ENCODE measurements at regions not wholly inside any gene's neighbourhood (a gene's known extent, or its start where the extent isn't known, plus 50 kb on each side); places are given as distances from the start of the nearest gene placed in this dataset.

DNA sequence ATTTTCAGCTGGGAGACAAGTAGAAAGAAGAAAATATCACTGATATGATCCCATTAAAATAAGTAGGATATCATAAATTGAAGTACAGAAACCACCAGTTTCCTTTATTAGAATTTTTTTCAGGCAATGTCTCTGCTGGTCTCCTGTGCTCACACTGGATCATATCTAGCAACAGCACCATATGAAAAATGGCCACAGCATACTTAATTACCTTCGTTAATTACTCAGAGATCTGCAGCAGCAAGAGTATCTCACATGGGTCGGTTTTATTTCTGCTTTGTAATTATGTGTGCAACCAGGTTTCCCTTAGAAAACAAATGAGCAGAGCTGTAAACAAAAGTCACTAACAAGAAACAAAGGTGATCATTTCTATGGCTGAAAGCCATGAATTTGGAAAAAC is 287.9 kb downstream of the LRRIQ3 start:
- no CpG with 5 or more reads among the region's 2 CpGs for WGBS (ENCODE audit: insufficient coverage)
- no peaks in the 10 kb centered on the region for H3K4me1 ChIP-seq (ENCODE audit: control insufficient read depth, insufficient read depth, low read length)

DNA sequence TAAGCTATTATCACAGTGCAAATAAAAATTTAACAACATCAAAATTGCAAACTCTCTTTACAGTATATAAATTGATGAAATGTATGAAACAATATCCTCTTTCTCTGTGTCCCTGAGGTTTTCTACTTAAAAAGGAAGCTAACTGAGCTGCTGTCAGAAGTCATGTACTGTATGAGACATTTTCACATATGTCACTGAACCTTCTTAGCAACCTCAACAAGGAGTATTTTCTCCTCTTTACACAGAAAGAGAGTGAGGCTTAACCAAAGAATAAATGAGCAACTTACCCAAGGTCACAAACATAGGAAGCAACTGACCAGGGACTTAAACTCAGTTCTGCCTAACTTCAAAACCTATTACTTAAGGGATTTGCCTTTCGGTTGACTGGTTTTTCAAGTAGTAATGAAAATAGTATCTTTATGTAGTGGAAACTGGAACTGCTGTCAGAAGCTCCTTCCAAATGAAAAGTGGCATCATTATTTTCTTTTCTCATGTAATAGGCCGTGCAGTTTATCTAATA is 288.9 kb downstream of the LRRIQ3 start:
- Histone ChIP-seq H3K4me1 (ENCODE audit: control insufficient read depth, insufficient read depth, low read length) (no peaks in the 10 kb centered on the region), H3K36me3 (ENCODE audit: control insufficient read depth, insufficient read depth, low read length) (no peaks in the 10 kb centered on the region), H3K27ac (ENCODE audit: low read depth, low read length) (no peak overlapping the region), H3K4me3 (ENCODE audit: low read depth, low read length) (no peak overlapping the region), H3K27me3 (ENCODE audit: control insufficient read depth, insufficient read depth, low read length) (no peaks in the 10 kb centered on the region), H3K9me3 (ENCODE audit: control insufficient read depth, insufficient read depth, low read length) (no peaks in the 10 kb centered on the region)
- no peak for DNase-seq (ENCODE audit: low read depth in 4 of 6, low spot score in 6 of 6)
- WGBS (ENCODE audit: insufficient coverage) = no CpG with 5 or more reads among the region's 2 CpGs

More for the DNA sequence above, 287.9 kb downstream of the LRRIQ3 start:
- H3K36me3 ChIP-seq (ENCODE audit: control insufficient read depth, insufficient read depth, low read length) = no peaks in the 10 kb centered on the region
- H3K4me3 ChIP-seq (ENCODE audit: low read depth, low read length) = no peak overlapping the region
- H3K27me3 ChIP-seq (ENCODE audit: control insufficient read depth, insufficient read depth, low read length) = no peaks in the 10 kb centered on the region
- H3K27ac ChIP-seq (ENCODE audit: low read depth, low read length) = no peak overlapping the region
- no peaks in the 10 kb centered on the region for H3K9me3 ChIP-seq (ENCODE audit: control insufficient read depth, insufficient read depth, low read length)
- DNase-seq (ENCODE audit: low read depth in 4 of 6, low spot score in 6 of 6) = peak in 1 of 6 donors; percentile 78

DNA sequence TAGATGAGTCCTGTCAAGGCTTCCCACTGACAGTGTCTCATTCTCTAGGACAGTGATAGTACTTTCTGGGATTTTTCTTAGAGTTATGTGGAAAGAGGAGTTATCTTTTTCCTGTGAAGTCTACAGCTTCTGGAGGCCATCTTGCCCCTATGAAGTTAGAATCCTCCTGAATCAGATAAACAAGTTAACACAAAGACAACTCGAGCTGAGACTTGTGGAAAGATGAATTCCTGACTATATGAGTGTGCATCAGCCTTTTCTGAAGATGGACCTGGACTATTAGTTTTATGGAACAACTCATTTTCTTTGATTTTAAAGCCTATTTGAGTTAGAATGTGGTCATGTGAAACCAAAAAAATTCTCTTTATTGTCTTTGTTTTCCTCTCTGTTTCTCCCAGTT is 290.9 kb downstream of the LRRIQ3 start:
- Histone ChIP-seq H3K4me3 (ENCODE audit: low read depth, low read length) (no peak overlapping the region), H3K27ac (ENCODE audit: low read depth, low read length) (no peak overlapping the region), H3K9me3 (ENCODE audit: control insufficient read depth, insufficient read depth, low read length) (no peaks in the 10 kb centered on the region), H3K27me3 (ENCODE audit: control insufficient read depth, insufficient read depth, low read length) (no peaks in the 10 kb centered on the region), H3K36me3 (ENCODE audit: control insufficient read depth, insufficient read depth, low read length) (no peaks in the 10 kb centered on the region), H3K4me1 (ENCODE audit: control insufficient read depth, insufficient read depth, low read length) (no peaks in the 10 kb centered on the region)
- no peak for DNase-seq (ENCODE audit: low read depth in 4 of 6, low spot score in 6 of 6)
- no CpG with 5 or more reads among the region's 1 CpG for WGBS (ENCODE audit: insufficient coverage)

DNA sequence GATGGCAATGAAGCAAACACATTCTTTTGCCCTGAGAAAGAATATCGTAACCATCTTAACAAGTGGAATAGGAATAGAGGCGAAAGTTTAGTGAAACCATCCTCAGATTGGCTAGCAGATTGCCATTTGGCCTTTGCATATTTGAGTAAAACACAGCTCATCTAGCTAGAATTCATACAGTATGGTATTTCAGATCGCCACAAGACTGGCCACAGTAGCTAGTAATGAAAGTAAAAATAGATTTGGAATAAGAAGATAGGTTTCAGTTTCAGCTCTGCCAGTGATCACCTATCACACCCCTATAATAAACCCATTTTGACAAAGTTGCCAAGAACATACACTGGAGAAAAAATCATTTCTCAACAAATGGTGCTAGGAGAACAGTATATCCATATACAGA is 294.9 kb downstream of the LRRIQ3 start:
- 100% methylated on average over 2 of the region's 3 CpGs for WGBS (ENCODE audit: insufficient coverage)

DNA sequence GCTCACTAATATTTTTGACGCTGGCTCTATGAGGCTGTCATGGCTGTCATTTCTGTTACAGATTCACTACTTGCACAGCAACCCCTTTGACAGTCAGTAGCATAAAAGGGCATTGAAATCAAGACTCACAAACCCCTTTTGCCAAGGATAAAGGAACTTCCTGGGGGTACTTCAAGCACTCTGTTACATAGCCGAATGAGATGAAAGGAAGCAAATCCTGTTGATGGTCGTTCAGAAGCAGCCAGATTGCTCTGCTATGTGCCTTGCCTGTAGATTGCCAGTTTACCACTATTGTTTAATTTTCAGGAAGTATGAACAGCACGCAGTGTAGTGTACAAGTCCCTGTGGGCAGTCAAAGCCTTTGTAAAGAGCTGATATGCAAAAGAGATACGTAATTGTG is 296.2 kb downstream of the LRRIQ3 start:
- Histone ChIP-seq H3K27ac (ENCODE audit: low read depth, low read length) (no peak overlapping the region), H3K4me3 (ENCODE audit: low read depth, low read length) (no peak overlapping the region), H3K27me3 (ENCODE audit: control insufficient read depth, insufficient read depth, low read length) (no peaks in the 10 kb centered on the region), H3K4me1 (ENCODE audit: control insufficient read depth, insufficient read depth, low read length) (no peaks in the 10 kb centered on the region), H3K9me3 (ENCODE audit: control insufficient read depth, insufficient read depth, low read length) (no peaks in the 10 kb centered on the region), H3K36me3 (ENCODE audit: control insufficient read depth, insufficient read depth, low read length) (no peaks in the 10 kb centered on the region)
- 14% methylated on average over 3 of the region's 5 CpGs for WGBS (ENCODE audit: insufficient coverage)
- DNase-seq (ENCODE audit: low read depth in 4 of 6, low spot score in 6 of 6) = peak in 2 of 6 donors; percentile 43 to 61

More for the DNA sequence above, 294.9 kb downstream of the LRRIQ3 start:
- Histone ChIP-seq H3K4me1 (ENCODE audit: control insufficient read depth, insufficient read depth, low read length) (no peaks in the 10 kb centered on the region), H3K27ac (ENCODE audit: low read depth, low read length) (no peak overlapping the region), H3K9me3 (ENCODE audit: control insufficient read depth, insufficient read depth, low read length) (no peaks in the 10 kb centered on the region), H3K4me3 (ENCODE audit: low read depth, low read length) (no peak overlapping the region), H3K36me3 (ENCODE audit: control insufficient read depth, insufficient read depth, low read length) (no peaks in the 10 kb centered on the region), H3K27me3 (ENCODE audit: control insufficient read depth, insufficient read depth, low read length) (no peaks in the 10 kb centered on the region)
- no peak for DNase-seq (ENCODE audit: low read depth in 4 of 6, low spot score in 6 of 6)

DNA sequence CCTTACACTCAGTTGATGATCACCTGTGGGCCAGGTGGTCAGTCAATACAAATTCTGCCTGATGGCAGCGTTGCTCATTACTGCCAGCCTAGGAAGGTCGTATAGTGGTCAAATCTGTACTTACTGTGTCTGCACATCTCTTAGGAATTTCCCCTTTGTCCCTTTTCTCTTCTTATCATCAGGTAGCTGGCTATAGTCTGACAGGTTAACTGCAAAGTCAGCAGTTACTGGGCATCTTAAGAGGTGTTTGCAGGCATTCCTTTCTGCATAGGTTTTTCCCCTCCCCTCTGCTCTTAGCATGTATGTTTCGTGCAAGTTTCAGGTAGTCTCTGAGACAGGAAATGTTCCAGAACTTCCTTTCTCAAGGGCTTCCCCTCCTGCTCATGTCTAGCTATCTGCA is 298.7 kb downstream of the LRRIQ3 start:
- WGBS (ENCODE audit: insufficient coverage) = 74% methylated on average over 2 of the region's 3 CpGs
- Histone ChIP-seq H3K27me3 (ENCODE audit: control insufficient read depth, insufficient read depth, low read length) (no peaks in the 10 kb centered on the region), H3K27ac (ENCODE audit: low read depth, low read length) (no peak overlapping the region), H3K4me3 (ENCODE audit: low read depth, low read length) (no peak overlapping the region), H3K4me1 (ENCODE audit: control insufficient read depth, insufficient read depth, low read length) (no peaks in the 10 kb centered on the region), H3K36me3 (ENCODE audit: control insufficient read depth, insufficient read depth, low read length) (no peaks in the 10 kb centered on the region), H3K9me3 (ENCODE audit: control insufficient read depth, insufficient read depth, low read length) (no peaks in the 10 kb centered on the region)
- no peak for DNase-seq (ENCODE audit: low read depth in 4 of 6, low spot score in 6 of 6)

DNA sequence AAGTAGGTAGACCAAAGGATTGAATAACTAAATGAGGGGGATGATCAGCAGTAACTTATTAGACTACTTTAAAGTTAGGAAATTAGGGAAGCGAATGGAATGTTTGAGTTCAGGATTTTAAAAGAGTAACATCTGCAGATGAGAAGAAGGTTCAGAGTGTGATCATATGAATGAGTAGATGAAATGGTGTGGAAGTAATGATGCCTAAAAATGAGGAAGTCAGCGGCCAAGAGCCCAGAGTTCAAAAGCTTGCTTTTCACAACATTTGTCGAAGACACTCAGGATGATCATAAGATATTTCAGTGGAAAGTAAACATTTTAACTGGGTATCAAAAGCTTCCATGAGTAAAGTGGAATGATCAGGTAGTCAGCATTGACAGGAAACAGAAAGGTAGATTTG is 299.4 kb downstream of the LRRIQ3 start:
- Histone ChIP-seq H3K4me3 (ENCODE audit: low read depth, low read length) (no peak overlapping the region), H3K4me1 (ENCODE audit: control insufficient read depth, insufficient read depth, low read length) (no peaks in the 10 kb centered on the region), H3K36me3 (ENCODE audit: control insufficient read depth, insufficient read depth, low read length) (no peaks in the 10 kb centered on the region), H3K9me3 (ENCODE audit: control insufficient read depth, insufficient read depth, low read length) (no peaks in the 10 kb centered on the region), H3K27me3 (ENCODE audit: control insufficient read depth, insufficient read depth, low read length) (no peaks in the 10 kb centered on the region), H3K27ac (ENCODE audit: low read depth, low read length) (no peak overlapping the region)
- DNase-seq (ENCODE audit: low read depth in 4 of 6, low spot score in 6 of 6) = no peak
- WGBS (ENCODE audit: insufficient coverage) = 87% methylated on average over 3 of the region's 3 CpGs

DNA sequence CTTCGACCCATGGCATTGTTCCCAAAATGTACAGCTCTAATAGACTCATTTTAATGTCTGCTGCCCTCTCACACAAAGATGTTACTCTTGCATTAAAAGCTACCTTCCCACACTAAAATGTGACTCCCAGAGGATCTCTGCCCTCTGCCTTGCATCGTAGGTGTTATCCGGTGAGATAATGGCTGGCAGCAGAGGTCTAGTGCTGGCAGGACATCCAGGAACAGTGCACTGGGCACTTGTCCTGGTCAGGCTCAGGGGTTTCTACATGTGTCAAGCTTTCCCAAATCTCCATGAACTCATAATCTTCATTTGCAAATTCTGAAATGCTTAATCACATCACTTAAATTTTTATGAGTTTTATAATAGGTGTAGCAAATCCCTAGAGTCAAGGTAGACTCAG is 310.6 kb downstream of the LRRIQ3 start:
- 75% methylated on average over 3 of the region's 3 CpGs for WGBS (ENCODE audit: insufficient coverage)

DNA sequence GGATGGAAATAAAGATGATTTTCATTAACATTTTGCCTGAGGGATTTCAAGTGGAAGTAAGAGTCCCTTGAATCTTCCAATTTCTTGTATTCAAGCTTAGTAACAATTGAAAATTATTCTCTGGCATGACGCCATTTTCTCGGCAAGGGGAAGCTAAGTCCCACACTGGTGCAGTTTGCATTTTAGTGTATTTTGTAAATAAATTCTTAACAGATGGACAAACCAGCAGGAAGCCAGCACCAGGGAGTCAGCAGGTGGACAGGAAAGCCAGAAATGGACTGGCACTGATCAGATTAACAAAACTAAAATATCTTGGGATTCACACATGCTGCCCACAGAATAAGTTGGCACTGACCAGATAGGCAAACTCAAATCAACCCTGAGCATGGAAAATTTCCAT is 311.3 kb downstream of the LRRIQ3 start:
- Histone ChIP-seq H3K27me3 (ENCODE audit: control insufficient read depth, insufficient read depth, low read length) (no peaks in the 10 kb centered on the region), H3K27ac (ENCODE audit: low read depth, low read length) (no peak overlapping the region), H3K9me3 (ENCODE audit: control insufficient read depth, insufficient read depth, low read length) (no peaks in the 10 kb centered on the region), H3K4me1 (ENCODE audit: control insufficient read depth, insufficient read depth, low read length) (no peaks in the 10 kb centered on the region), H3K36me3 (ENCODE audit: control insufficient read depth, insufficient read depth, low read length) (no peaks in the 10 kb centered on the region), H3K4me3 (ENCODE audit: low read depth, low read length) (no peak overlapping the region)
- DNase-seq (ENCODE audit: low read depth in 4 of 6, low spot score in 6 of 6) = peak in 2 of 6 donors; percentile 61 to 62
- no CpG with 5 or more reads among the region's 2 CpGs for WGBS (ENCODE audit: insufficient coverage)

More for the DNA sequence above, 310.6 kb downstream of the LRRIQ3 start:
- Histone ChIP-seq H3K9me3 (ENCODE audit: control insufficient read depth, insufficient read depth, low read length) (no peaks in the 10 kb centered on the region), H3K27ac (ENCODE audit: low read depth, low read length) (no peak overlapping the region), H3K4me3 (ENCODE audit: low read depth, low read length) (no peak overlapping the region), H3K4me1 (ENCODE audit: control insufficient read depth, insufficient read depth, low read length) (no peaks in the 10 kb centered on the region), H3K36me3 (ENCODE audit: control insufficient read depth, insufficient read depth, low read length) (no peaks in the 10 kb centered on the region), H3K27me3 (ENCODE audit: control insufficient read depth, insufficient read depth, low read length) (no peaks in the 10 kb centered on the region)
- no peak for DNase-seq (ENCODE audit: low read depth in 4 of 6, low spot score in 6 of 6)

DNA sequence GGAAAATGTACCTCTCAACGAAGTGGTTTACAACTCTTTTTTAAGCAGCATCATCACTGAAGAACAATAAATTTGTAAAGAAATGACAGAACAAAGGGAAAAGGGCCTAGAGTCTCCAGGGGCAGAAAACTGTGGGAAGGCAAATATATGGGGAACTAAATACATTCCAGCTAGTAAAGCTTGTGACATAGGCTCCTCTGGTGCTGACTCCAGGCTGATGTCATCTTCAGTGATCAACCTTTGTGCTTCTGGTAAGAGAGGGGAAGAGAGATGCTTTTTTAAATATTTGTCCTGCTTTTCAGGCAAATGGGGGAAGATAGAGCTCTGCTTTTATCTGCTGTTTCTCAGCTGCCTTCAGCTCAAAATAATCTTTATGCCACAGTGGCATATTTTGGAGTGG is 323.2 kb downstream of the LRRIQ3 start:
- no CpG with 5 or more reads among the region's 1 CpG for WGBS (ENCODE audit: insufficient coverage)
- Histone ChIP-seq H3K9me3 (ENCODE audit: control insufficient read depth, insufficient read depth, low read length) (no peaks in the 10 kb centered on the region), H3K27me3 (ENCODE audit: control insufficient read depth, insufficient read depth, low read length) (no peaks in the 10 kb centered on the region), H3K27ac (ENCODE audit: low read depth, low read length) (no peak overlapping the region), H3K36me3 (ENCODE audit: control insufficient read depth, insufficient read depth, low read length) (no peaks in the 10 kb centered on the region), H3K4me1 (ENCODE audit: control insufficient read depth, insufficient read depth, low read length) (no peaks in the 10 kb centered on the region), H3K4me3 (ENCODE audit: low read depth, low read length) (no peak overlapping the region)
- no peak for DNase-seq (ENCODE audit: low read depth in 4 of 6, low spot score in 6 of 6)
